AG04450 (cell line): ENCODE measurements at regions not wholly inside any gene's neighbourhood (a gene's known extent, or its start where the extent isn't known, plus 50 kb on each side); places are given as distances from the start of the nearest gene placed in this dataset.

ENCODE experiments used
- CTCF ChIA-PET: fragments of 300-600, 350-600 bp; formaldehyde crosslinking; extraction: SDS; loops from one replicate; lab custom pipeline; 2022; ENCODE audit warnings: antibody characterized with exemption, inconsistent platforms; lab: Charles Lee
- POLR2A ChIA-PET: fragments of 350-600 bp; formaldehyde crosslinking; extraction: SDS; loops from one replicate; lab custom pipeline; 2021; ENCODE audit warnings: antibody characterized with exemption, inconsistent platforms; lab: Yijun Ruan, JAX
- DNase-seq: peaks from one replicate; pipeline ENCODE4 v3.0.0-alpha.2; 2011; ENCODE audit warnings: low read depth, low spot score
- H3K27ac ChIP-seq: one replicate; pipeline ENCODE4 v1.5.1; 2012; ENCODE audit warnings: low read depth, low read length, control low read depth
- H3K27me3 ChIP-seq: one replicate; pipeline ENCODE4 v1.6.0; 2012; ENCODE audit warnings: low read length; ENCODE audit not compliant: control insufficient read depth, insufficient read depth
- H3K4me3 ChIP-seq: 2 replicates; pipeline ENCODE4 v1.5.1; 2011; ENCODE audit warnings: mild to moderate bottlenecking, low read depth, low read length, control low read depth
- H3K9me3 ChIP-seq: 2 replicates; pipeline ENCODE4 v1.5.1; 2012; ENCODE audit warnings: low read length; ENCODE audit not compliant: control insufficient read depth, insufficient read depth
- TF ChIP-seq, protein P1 (sequence below): IDR thresholded peaks from 2 replicates; pipeline ENCODE4 v1.5.1; 2011; ENCODE audit warnings: low read depth, low read length, control low read depth, inconsistent platforms

DNA sequence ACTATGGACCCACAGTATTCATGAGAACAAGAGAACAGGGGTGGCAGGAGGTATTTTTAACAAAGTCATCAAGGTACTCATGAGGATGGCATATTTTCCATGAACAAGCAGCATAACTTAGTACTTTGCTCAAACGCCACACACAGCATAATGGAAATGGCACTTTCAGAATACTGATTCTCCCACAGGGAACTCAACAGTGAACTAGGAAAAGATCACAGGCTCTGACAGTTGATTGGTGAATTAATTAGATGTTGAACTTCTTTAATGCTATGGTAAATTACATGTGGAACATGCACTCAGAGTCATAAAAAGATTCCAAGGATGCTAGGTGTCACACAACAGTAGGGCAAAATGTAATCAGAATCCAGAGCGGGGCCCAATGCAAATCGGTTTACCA, 1088.6 kb upstream of the C9orf72 start:
- Histone ChIP-seq H3K4me3 (no peak overlapping the region), H3K27ac (no peak overlapping the region), H3K27me3 (no peaks in the 10 kb centered on the region), H3K9me3 (peaks cover 7% of the 10 kb centered on the region)
- DNase-seq = no peak
- POLR2A ChIA-PET = no interaction called here
- TF ChIP-seq, protein P1, sequence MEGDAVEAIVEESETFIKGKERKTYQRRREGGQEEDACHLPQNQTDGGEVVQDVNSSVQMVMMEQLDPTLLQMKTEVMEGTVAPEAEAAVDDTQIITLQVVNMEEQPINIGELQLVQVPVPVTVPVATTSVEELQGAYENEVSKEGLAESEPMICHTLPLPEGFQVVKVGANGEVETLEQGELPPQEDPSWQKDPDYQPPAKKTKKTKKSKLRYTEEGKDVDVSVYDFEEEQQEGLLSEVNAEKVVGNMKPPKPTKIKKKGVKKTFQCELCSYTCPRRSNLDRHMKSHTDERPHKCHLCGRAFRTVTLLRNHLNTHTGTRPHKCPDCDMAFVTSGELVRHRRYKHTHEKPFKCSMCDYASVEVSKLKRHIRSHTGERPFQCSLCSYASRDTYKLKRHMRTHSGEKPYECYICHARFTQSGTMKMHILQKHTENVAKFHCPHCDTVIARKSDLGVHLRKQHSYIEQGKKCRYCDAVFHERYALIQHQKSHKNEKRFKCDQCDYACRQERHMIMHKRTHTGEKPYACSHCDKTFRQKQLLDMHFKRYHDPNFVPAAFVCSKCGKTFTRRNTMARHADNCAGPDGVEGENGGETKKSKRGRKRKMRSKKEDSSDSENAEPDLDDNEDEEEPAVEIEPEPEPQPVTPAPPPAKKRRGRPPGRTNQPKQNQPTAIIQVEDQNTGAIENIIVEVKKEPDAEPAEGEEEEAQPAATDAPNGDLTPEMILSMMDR = no peak
- CTCF ChIA-PET = no interaction called here

DNA sequence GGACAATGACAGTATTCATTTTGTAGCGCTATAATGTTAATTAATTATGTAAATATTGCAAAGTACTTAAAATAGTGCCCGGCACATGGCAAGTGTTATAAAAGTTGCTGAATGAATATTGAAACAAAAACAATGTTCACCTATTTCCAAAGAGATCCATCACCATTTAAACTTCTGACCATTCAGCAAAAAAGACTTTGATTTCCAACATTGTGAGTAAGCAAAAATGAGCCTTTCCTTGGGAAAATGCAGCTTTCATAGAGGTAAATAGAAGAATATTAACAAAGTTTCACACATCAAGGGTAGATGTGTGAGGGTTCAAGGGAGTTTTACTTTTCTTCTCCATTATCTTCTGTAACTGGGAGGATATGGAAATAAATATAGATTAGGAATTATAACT, 1089.4 kb upstream of the C9orf72 start:
- H3K27me3 ChIP-seq = no peaks in the 10 kb centered on the region

DNA sequence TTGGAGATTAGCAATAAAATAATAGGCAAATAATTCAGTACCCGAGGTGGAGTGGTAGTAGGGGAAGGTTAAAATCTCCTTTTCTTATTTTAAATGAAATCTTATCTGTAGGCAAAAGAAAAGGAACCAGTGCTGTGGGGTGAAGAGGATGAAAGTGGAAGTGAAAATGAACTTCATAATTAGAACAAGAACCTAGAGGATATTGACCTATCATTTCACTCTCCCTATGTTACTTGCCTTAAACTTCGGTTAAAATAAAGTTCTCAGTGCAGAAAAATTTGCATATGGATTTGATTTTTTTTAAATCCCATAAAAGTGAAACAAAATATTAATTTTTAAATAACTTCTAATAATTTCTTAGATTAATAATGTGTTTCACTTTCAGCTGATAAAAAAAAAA, 1094.9 kb upstream of the C9orf72 start:
- no peak for DNase-seq
- Histone ChIP-seq H3K9me3 (peaks cover 6% of the 10 kb centered on the region), H3K27ac (no peak overlapping the region), H3K4me3 (no peak overlapping the region), H3K27me3 (no peaks in the 10 kb centered on the region)
- ChIA-PET CTCF (no interaction called here), POLR2A (no interaction called here)
- TF ChIP-seq, protein P1 = no peak

More for the DNA sequence above, 1089.4 kb upstream of the C9orf72 start:
- Histone ChIP-seq H3K9me3 (peaks cover 11% of the 10 kb centered on the region), H3K4me3 (no peak overlapping the region), H3K27ac (no peak overlapping the region)
- POLR2A ChIA-PET = no interaction called here
- no peak for DNase-seq
- TF ChIP-seq, protein P1 = no peak
- CTCF ChIA-PET = interaction anchor here (0.6 kb wide), 1 partner anchor 15 kb away, joined by 4 read pairs; no protein-coding TSS in a partner anchor

DNA sequence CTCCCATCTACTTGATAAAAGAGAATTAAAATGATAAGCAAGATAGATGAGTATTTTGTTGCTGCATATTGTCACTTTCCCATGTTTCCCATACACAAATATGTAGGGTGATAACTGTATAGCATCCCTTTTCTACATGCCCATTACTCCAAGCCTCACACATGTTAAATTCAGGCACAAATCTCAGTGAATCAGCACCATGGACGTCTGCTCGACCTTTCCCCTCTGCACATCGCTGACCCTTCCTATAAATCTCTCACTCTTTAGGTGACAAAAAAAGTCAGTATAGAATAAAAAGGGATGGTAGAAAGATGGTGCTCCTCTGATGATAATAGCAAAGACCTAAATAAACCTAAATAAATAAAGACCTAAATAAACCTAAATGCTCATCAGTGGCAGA, 1097.7 kb upstream of the C9orf72 start:
- Histone ChIP-seq H3K27ac (no peak overlapping the region), H3K4me3 (no peak overlapping the region), H3K9me3 (peaks cover 4% of the 10 kb centered on the region; the same call in 1 of the 2 replicates), H3K27me3 (no peaks in the 10 kb centered on the region)
- no peak for DNase-seq
- TF ChIP-seq, protein P1 = no peak
- POLR2A ChIA-PET = no interaction called here
- CTCF ChIA-PET = no interaction called here

DNA sequence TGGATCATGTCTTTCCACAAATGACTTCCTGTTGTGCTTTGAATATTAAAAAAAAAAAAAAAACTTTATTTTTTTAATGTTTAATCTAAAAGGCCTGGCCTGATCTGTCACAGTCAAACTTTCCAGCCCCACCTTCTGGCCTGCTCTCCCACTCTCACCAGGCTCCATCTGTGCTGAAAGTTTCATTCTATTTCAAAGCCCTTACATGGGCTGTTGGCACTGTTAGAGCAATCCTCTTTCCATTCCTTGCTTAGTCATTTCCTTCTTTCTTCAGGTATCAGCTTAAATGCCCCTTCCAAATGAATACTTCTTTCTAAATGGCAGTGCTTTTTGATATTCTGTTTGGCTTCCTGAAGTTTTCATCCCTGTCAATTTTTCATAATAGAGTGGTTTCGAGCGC, 1104.8 kb upstream of the C9orf72 start:
- POLR2A ChIA-PET = no interaction called here
- CTCF ChIA-PET = interaction anchor here (0.7 kb wide), 1 partner anchor 15 kb away, joined by 4 read pairs; no protein-coding TSS in a partner anchor
- Histone ChIP-seq H3K4me3 (no peak overlapping the region), H3K27ac (no peak overlapping the region), H3K9me3 (no peaks in the 10 kb centered on the region), H3K27me3 (no peaks in the 10 kb centered on the region)
- TF ChIP-seq, protein P1 = no peak
- DNase-seq = no peak
